Fibroblast of lung (primary cell): ENCODE measurements at regions not wholly inside any gene's neighbourhood (a gene's known extent, or its start where the extent isn't known, plus 50 kb on each side); places are given as distances from the start of the nearest gene placed in this dataset.

Experiments
- EZH2 ChIP-seq: IDR thresholded peaks from 2 replicates; pipeline ENCODE4 v1.5.1; 2012; ENCODE audit warnings: low read length, control low read depth, mild to moderate bottlenecking; ENCODE audit errors: missing control alignments
- TF ChIP-seq, protein P1 (sequence below), 2 donors: IDR thresholded peaks in 1 of 2; conservative IDR thresholded peaks in 1 of 2; 1 replicate in 1 of 2; 2 replicates in 1 of 2; pipeline ENCODE4 v1.5.1; 2011 to 2012; ENCODE audit warnings: low read length in 2 of 2, control low read depth in 1 of 2, inconsistent platforms in 1 of 2, low read depth in 1 of 2, mild to moderate bottlenecking in 1 of 2

DNA sequence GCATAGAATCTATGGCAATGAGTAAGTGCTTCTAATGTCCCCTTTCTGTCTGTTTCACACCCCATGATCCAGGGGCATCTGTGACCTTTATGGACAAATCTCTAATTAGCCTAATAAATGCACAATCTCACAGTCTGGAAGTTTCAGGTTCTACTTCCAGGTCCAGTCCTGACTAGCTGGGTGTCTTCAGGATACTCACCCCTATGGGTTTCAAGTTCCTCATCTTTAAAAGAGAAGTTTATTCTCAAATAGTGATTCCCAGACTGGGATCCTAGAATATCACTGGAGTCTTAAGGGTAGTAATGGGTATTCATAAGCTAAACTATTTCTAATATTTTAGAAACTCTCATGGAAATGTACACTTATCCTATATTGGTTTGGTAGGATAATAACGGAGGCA, 77.2 kb upstream of the ABCA1 start:
- TF ChIP-seq, protein P1, sequence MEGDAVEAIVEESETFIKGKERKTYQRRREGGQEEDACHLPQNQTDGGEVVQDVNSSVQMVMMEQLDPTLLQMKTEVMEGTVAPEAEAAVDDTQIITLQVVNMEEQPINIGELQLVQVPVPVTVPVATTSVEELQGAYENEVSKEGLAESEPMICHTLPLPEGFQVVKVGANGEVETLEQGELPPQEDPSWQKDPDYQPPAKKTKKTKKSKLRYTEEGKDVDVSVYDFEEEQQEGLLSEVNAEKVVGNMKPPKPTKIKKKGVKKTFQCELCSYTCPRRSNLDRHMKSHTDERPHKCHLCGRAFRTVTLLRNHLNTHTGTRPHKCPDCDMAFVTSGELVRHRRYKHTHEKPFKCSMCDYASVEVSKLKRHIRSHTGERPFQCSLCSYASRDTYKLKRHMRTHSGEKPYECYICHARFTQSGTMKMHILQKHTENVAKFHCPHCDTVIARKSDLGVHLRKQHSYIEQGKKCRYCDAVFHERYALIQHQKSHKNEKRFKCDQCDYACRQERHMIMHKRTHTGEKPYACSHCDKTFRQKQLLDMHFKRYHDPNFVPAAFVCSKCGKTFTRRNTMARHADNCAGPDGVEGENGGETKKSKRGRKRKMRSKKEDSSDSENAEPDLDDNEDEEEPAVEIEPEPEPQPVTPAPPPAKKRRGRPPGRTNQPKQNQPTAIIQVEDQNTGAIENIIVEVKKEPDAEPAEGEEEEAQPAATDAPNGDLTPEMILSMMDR (conservative IDR thresholded peaks at IDR 0.05 in 1 of 2, IDR thresholded peaks at IDR 0.05 in 1 of 2; ENCODE audit: low read depth in 1 of 2, low read length in 2 of 2): no peak
- TF ChIP-seq EZH2: no peak
